ENCODE measurements at regions not wholly inside any gene's neighbourhood (a gene's known extent, or its start where the extent isn't known, plus 50 kb on each side); places are given as distances from the start of the nearest gene placed in this dataset.

DNA sequence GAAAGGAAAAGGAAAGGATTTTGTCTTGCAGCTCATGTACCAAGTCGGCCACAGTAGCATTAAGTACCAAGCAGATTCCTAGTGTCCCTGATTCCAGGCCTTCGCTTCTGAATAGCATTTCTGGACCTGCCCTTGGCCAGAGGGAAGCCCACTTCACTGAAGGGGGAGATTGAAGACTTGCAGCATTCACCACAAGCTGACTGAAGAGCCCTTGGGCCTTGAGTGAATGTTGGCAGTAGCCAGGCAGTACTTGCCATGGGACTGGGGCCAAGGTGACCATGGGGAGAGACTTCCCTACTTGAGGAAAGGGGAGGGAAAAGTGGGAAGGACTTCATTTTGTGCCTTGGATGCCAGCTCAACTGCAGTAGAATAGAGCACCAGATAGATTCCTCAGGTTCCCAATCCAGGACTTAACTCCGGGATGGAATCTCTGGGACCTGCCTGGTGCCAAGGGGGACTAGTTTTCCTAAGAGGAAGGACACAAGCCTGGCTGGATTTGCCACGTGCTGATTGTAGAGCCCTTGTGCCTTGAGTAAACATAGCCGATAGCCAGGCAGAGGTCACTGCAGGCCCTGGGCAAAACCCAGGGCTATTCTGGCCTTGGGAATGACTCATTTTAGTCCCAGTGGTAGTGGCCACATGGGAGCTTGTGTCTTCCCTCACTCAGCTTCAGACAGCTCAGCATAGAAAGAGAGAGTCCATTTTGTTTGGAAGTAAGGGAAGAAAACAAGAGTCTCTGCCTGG is 141.7 kb upstream of the KCND2 start:
- Mint-ChIP-seq H3K36me3 (ENCODE audit: low read depth) (no peaks in the 10 kb centered on the region), H3K27ac (no peak overlapping the region), H3K4me1 (no peaks in the 10 kb centered on the region), H3K9me3 (no peaks in the 10 kb centered on the region), H3K4me3 (no peak overlapping the region), H3K27me3 (ENCODE audit: insufficient read depth) (no peaks in the 10 kb centered on the region)
- 84 to 87% methylated on average over 3 to 5 of the region's 5 CpGs for WGBS, 2 experiments (ENCODE audit: insufficient coverage in 1 of 2, insufficient read length in 1 of 2)
- no peak overlapping the region for H3K4me3 ChIP-seq (ENCODE audit: low read length)
- H3K27me3 ChIP-seq (ENCODE audit: control insufficient read depth, insufficient read depth, low read length, poor library complexity, severe bottlenecking), result no peaks in the 10 kb centered on the region
- DNase-seq, result no peak
- H3K9ac ChIP-seq (ENCODE audit: extremely low read depth, low read length, poor library complexity, severe bottlenecking), result no peak overlapping the region
- no peaks in the 10 kb centered on the region for H3K36me3 ChIP-seq (ENCODE audit: control insufficient read depth, insufficient read depth, low read length)
- no peaks in the 10 kb centered on the region for H3K4me1 ChIP-seq (ENCODE audit: control insufficient read depth, insufficient read depth, low read length)
- peaks cover 8% of the 10 kb centered on the region for H3K9me3 ChIP-seq (ENCODE audit: control insufficient read depth, low read length)
- TF ChIP-seq, protein P1, sequence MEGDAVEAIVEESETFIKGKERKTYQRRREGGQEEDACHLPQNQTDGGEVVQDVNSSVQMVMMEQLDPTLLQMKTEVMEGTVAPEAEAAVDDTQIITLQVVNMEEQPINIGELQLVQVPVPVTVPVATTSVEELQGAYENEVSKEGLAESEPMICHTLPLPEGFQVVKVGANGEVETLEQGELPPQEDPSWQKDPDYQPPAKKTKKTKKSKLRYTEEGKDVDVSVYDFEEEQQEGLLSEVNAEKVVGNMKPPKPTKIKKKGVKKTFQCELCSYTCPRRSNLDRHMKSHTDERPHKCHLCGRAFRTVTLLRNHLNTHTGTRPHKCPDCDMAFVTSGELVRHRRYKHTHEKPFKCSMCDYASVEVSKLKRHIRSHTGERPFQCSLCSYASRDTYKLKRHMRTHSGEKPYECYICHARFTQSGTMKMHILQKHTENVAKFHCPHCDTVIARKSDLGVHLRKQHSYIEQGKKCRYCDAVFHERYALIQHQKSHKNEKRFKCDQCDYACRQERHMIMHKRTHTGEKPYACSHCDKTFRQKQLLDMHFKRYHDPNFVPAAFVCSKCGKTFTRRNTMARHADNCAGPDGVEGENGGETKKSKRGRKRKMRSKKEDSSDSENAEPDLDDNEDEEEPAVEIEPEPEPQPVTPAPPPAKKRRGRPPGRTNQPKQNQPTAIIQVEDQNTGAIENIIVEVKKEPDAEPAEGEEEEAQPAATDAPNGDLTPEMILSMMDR (conservative IDR thresholded peaks at IDR 0.05), result no peak
- H3K27ac ChIP-seq (ENCODE audit: low read depth, low read length), result no peak overlapping the region

DNA sequence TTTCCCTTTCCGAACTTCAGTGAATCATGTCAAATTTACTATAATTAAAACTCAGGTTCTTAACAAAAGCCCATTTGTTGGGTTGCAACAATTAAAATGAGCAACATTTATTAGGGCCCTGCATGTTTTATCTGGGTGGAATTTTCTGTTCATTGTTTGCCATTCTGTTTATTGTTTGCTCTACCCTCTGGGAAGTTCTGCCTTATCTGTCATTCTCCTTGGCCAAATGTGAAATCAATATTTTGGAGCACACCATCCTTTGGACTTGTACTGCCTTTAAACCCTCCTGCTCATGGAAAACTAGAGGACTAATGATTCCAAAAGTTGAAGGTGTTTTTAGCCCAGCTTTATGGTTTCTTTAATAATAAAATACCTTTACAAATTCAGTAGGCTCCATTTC is 134.5 kb upstream of the KCND2 start:
- peaks cover 2% of the 10 kb centered on the region for H3K9me3 Mint-ChIP-seq
- no peaks in the 10 kb centered on the region for H3K4me1 ChIP-seq (ENCODE audit: control insufficient read depth, insufficient read depth, low read length)
- H3K27ac ChIP-seq (ENCODE audit: low read depth, low read length), result no peak overlapping the region
- DNase-seq, result no peak
- no peak overlapping the region for H3K9ac ChIP-seq (ENCODE audit: extremely low read depth, low read length, poor library complexity, severe bottlenecking)
- TF ChIP-seq, protein P1 (conservative IDR thresholded peaks at IDR 0.05), result no peak
- WGBS, 2 experiments (ENCODE audit: insufficient coverage in 1 of 2, insufficient read length in 1 of 2), result 88 to 100% methylated on average over 1 of the region's 1 CpG
- no peaks in the 10 kb centered on the region for H3K36me3 Mint-ChIP-seq (ENCODE audit: low read depth)
- H3K9me3 ChIP-seq (ENCODE audit: control insufficient read depth, low read length), result no peaks in the 10 kb centered on the region
- H3K27ac Mint-ChIP-seq, result no peak overlapping the region
- H3K27me3 ChIP-seq (ENCODE audit: control insufficient read depth, insufficient read depth, low read length, poor library complexity, severe bottlenecking), result no peaks in the 10 kb centered on the region
- H3K36me3 ChIP-seq (ENCODE audit: control insufficient read depth, insufficient read depth, low read length), result no peaks in the 10 kb centered on the region
- H3K4me3 ChIP-seq (ENCODE audit: low read length), result no peak overlapping the region
- H3K27me3 Mint-ChIP-seq (ENCODE audit: insufficient read depth), result no peaks in the 10 kb centered on the region
- no peaks in the 10 kb centered on the region for H3K4me1 Mint-ChIP-seq
- no peak overlapping the region for H3K4me3 Mint-ChIP-seq

DNA sequence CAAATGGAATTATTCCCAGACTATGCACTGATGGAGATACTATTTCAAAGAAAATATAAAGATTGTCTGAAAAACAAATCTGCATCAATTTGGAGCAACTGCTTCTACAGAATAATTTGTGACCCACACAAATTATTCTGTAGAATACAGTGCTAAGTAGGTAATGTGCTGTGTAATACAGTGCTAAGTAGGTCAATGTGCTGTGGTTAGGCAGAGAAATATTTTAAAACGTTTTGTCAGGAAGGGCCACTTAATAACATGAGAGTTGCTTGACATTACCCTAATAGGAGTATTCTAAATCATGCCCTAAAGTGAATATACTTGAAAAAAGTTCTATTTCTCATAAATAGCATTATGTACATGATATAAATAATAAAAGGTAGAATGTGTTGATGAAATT is 116.5 kb upstream of the KCND2 start:
- H3K4me1 Mint-ChIP-seq, result no peaks in the 10 kb centered on the region
- no peak overlapping the region for H3K4me3 Mint-ChIP-seq
- H3K36me3 ChIP-seq (ENCODE audit: control insufficient read depth, insufficient read depth, low read length), result no peaks in the 10 kb centered on the region

More for the DNA sequence above, 116.5 kb upstream of the KCND2 start:
- H3K36me3 Mint-ChIP-seq (ENCODE audit: low read depth), result no peaks in the 10 kb centered on the region
- H3K27ac Mint-ChIP-seq, result no peak overlapping the region
- Histone ChIP-seq H3K4me3 (ENCODE audit: low read length) (no peak overlapping the region), H3K27me3 (ENCODE audit: control insufficient read depth, insufficient read depth, low read length, poor library complexity, severe bottlenecking) (no peaks in the 10 kb centered on the region), H3K27ac (ENCODE audit: low read depth, low read length) (no peak overlapping the region), H3K9me3 (ENCODE audit: control insufficient read depth, low read length) (no peaks in the 10 kb centered on the region), H3K4me1 (ENCODE audit: control insufficient read depth, insufficient read depth, low read length) (no peaks in the 10 kb centered on the region), H3K9ac (ENCODE audit: extremely low read depth, low read length, poor library complexity, severe bottlenecking) (no peak overlapping the region)
- TF ChIP-seq, protein P1 (conservative IDR thresholded peaks at IDR 0.05), result no peak
- H3K27me3 Mint-ChIP-seq (ENCODE audit: insufficient read depth), result no peaks in the 10 kb centered on the region
- no peak for DNase-seq
- WGBS, 2 experiments (ENCODE audit: insufficient coverage in 1 of 2, insufficient read length in 1 of 2), result 58% methylated on average over 1 of the region's 1 CpG; no CpG with 5 or more reads in 1 of the 2 experiments
- H3K9me3 Mint-ChIP-seq, result no peaks in the 10 kb centered on the region

Data from endodermal cell (in vitro differentiated cells).